HG03045 (cell line): ENCODE measurements at regions not wholly inside any gene's neighbourhood (a gene's known extent, or its start where the extent isn't known, plus 50 kb on each side); places are given as distances from the start of the nearest gene placed in this dataset.
"Not testable (repeated sequence)": the region's sequence is repeated elsewhere in the genome, so short reads cannot be mapped to it uniquely, and the experiment has no call there.

Source experiments
- ATAC-seq: cut with Tn5 transposase; IDR thresholded peaks from one replicate; pipeline ENCODE4 v1.9.1; 2021; ENCODE audit warnings: mild to moderate bottlenecking, moderate library complexity; ENCODE audit not compliant: unreplicated experiment

DNA sequence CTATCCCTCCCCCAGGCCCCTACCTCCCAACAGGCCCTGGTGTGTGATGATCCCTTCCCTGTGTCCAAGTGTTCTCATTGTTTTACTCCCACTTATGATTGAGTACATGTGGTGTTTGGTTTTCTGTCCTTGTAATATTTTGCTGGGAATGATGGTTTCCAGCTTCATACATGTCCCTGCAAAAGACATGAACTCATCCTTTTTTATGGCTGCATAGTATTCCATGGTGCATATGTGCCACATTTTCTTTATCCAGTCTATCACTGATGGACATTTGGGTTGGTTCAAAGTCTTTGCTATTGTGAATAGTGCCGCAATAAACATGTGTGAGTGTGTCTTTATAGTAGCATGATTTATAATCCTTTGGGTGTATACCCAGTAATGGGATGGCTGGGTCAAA lies 151.7 kb downstream of the VSIG4 start:
- not testable (repeated sequence) for ATAC-seq

GRCh38 chrX:65883556-65883955 lies 156.3 kb downstream of the VSIG4 start:
- ATAC-seq = no peak

GRCh38 chrX:65879977-65880799 lies 159.7 kb downstream of the VSIG4 start:
- no peak for ATAC-seq

- no peak for ATAC-seq
Measured at GRCh38 chrX:65878456-65878855, 161.4 kb downstream of the VSIG4 start.

DNA sequence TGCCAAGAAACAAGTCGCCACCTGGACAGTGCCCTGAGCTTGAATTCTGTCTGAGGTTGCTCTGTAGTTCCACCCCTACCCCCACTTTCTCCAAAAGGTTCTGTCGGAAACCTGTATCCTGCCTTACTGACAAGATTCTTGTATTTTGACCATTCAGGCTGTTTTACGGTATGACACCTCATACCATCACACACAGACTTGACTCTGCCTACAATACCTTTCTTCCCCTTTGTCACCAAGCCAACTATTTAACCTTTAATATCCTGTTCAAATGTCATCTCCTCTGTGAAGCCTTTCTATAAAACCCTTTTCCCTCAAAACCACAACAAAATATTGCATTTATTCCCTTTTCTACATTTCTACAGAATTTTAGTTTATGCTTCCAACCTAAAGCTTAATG lies 161.9 kb downstream of the VSIG4 start:
- ATAC-seq = no peak

DNA sequence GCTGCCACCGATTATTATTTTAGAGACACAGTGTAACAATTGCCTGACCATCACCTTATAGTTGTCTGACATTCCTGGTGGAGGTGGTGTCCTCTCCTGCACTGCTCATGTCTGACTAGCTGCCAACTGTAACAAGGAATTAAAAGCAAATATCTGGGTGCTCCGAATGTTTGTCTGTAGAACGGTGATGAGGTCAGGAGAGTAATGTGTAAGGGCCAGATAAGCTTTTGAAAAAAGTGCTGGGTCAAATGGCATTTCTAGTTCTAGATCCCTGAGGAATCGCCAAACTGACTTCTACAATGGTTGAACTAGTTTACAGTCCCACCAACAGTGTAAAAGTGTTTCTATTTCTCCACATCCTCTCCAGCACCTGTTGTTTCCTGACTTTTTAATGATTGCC lies 164.3 kb downstream of the VSIG4 start:
- not testable (repeated sequence) for ATAC-seq

DNA sequence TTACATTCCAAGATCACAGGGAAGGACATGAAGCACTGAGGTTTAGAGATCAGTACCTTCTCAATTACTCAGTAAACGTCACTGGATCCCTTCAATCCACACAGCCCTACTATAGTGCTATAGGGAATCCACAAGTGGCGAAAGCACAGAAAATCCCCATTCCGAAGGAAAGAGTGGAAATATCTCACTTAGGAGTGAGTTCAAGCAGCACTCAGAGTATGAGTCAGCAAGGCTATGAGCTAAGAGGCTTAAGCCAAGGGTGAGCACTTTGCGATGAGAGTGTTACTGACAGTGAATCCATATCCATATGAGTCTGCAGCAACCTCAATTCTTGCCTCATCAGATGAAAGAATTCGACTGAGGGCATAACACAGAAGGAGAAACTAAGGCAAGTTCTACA lies 165.1 kb downstream of the VSIG4 start:
- no peak for ATAC-seq

- no peak for ATAC-seq
Measured at GRCh38 chrX:65874110-65874509, 165.8 kb downstream of the VSIG4 start.

- ATAC-seq = no peak
Measured at GRCh38 chrX:65873385-65873784, 166.5 kb downstream of the VSIG4 start.

- ATAC-seq = peak; percentile 62
Measured at GRCh38 chrX:65871671-65872311, 168.1 kb downstream of the VSIG4 start.

DNA sequence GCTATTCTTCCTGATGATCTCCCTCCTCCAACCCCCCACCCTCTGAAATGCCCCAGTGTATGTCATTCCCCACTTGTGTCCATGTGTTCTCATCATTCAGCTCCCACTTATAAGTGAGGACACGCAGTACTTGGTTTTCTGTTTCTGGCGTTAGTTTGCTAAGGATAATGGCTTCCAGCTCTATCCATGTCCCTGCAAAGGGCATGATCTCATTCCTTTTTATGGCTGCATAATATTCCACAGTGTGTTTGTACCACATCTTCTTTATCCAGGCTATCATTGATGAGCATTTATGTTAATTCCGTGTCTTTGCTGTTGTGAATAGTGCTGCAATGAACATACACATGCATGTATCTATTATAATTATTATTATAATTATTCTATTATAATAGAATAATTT lies 169.3 kb downstream of the VSIG4 start:
- not testable (repeated sequence) for ATAC-seq

- ATAC-seq = no peak
Measured at GRCh38 chrX:65866773-65867172, 173.1 kb downstream of the VSIG4 start.

DNA sequence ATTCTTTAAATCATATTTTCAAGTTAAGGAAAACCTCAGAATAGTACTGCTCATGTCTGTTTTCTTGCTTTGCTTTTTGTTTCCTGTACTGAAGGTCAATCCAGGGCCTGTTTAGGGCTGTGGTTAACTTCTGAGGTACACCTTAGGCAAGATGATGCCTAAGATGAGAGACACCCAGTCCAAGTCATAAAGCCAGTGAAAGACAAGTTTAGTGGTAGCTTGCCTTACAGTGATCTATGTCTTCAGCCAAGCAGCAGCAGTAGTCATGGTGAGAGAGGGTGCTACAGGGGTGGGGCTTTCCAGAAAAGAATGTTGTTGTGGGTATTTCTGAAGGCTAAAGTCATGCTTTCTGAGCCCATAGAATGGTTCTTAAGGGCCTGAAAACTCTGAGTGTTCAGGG lies 173.7 kb downstream of the VSIG4 start:
- no peak for ATAC-seq

DNA sequence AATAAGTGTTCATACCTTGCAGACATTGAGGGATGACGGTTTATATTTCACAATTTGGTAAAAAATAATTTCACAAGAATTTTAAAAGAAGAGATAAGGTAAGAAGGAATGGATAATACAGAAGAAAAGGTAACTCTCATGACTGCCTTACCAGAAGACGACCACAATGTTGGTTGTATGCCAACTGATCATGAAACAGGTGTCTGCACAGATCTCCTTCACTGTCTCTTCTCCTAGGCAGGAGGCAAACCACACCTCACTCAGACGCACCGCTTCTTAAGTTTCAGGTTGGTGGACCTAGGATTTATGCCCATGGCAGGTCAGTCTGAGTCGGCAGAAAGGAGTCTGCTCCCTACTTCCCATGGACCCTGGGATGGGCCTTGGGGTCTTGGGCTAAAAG lies 177.2 kb downstream of the VSIG4 start:
- no peak for ATAC-seq

DNA sequence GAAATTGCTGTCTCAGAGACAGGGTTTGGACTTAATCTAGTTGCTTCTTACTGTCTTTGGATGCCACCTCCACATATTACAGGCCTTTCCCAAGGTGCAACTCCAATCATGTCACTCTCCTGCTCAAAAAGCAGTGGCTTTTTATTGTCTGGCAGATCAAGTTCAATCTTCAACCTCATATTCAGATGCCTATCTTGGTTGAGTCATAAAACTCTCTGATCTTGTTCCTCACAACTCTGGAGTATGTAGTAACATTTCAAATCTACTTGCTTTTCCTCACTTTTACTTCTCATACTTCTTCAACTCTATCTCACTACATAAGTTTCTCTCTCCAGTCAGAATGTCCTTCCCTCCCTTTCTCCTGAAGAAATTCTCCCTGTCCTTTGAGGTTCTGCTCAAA lies 180.6 kb downstream of the VSIG4 start:
- no peak for ATAC-seq

GRCh38 chrX:65854437-65854836 lies 185.4 kb downstream of the VSIG4 start:
- ATAC-seq = not testable (repeated sequence)

DNA sequence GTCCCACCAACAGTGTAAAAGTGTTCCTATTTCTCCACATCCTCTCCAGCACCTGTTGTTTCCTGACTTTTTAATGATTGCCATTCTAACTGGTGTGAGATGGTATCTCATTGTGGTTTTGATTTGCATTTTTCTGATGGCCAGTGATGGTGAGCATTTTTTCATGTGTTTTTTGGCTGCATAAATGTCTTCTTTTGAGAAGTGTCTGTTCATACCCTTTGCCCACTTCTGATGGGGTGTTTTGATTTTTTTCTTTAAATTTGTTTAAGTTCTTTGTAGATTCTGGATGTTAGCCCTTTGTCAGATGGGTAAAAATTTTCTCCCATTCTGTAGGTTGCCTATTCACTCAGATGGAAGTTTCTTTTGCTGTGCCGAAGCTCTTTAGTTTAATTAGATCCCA lies 183.9 kb downstream of the MSN start:
- not testable (repeated sequence) for ATAC-seq

DNA sequence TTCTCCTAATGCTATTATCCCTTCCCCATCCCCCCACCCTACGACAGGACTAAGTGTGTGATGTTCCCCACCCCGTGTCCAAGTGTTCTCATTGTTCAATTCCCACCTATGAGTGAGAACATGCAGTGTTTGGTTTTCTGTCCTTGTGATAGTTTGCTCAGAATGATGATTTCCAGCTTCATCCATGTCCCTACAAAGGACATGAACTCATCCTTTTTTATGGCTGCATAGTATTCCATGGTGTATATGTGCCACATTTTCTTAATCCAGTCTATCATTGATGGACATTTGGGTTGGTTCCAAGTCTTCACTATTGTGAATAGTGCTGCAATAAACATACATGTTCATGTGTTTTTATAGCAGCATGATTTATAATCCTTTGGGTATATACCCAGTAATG lies 183.4 kb downstream of the MSN start:
- not testable (repeated sequence) for ATAC-seq

GRCh38 chrX:65846974-65847373 lies 179.5 kb downstream of the MSN start:
- ATAC-seq = no peak

DNA sequence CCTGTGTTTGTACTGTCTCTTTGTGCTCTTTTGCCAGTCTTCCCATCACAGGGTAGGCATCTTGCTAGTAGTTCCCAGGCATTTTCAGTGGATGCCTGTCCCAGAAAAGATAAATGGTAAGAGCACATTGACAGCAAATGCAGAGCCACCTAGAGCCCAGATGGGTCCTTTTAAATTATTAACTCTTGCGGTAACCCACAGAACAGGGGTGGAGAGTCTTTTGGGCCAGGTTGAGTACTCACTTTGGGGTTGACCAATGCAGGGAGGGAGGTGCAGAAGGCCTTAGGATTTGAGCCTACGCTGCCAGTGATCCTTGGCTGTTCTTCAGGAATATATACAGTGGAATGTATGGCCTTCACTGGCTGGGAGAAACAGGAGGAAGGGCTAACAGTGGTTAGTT lies 173.8 kb downstream of the MSN start:
- no peak for ATAC-seq

- ATAC-seq = no peak
Measured at GRCh38 chrX:65838674-65839073, 171.2 kb downstream of the MSN start.

- ATAC-seq = no peak
Measured at GRCh38 chrX:65837875-65838549, 170.6 kb downstream of the MSN start.
